Activated T-helper 17 cell treated with anti-CD3 and anti-CD28 coated beads, Interleukin-2, amount 50 U/mL, for 72 hours (primary cell): ENCODE measurements at regions not wholly inside any gene's neighbourhood (a gene's known extent, or its start where the extent isn't known, plus 50 kb on each side); places are given as distances from the start of the nearest gene placed in this dataset.
"Not testable (repeated sequence)": the region's sequence is repeated elsewhere in the genome, so short reads cannot be mapped to it uniquely, and the experiment has no call there.

Experiments
- ATAC-seq: fragments of 150-1000 bp; cut with Tn5 transposase; replicated peaks from 2 replicates; pipeline ENCODE4 v1.10.0; 2021; ENCODE audit warnings: mild to moderate bottlenecking, moderate library complexity
- H3K27ac Mint-ChIP-seq: one replicate; pipeline ENCODE4 v1.8.0; 2022; ENCODE audit warnings: mixed read lengths
- H3K27me3 Mint-ChIP-seq: one replicate; pipeline ENCODE4 v1.8.0; 2022; ENCODE audit warnings: mixed read lengths
- H3K36me3 Mint-ChIP-seq: one replicate; pipeline ENCODE4 v1.8.0; 2022; ENCODE audit warnings: low read depth, mild to moderate bottlenecking, mixed read lengths
- H3K4me1 Mint-ChIP-seq: one replicate; pipeline ENCODE4 v1.8.0; 2022; ENCODE audit warnings: mixed read lengths
- H3K4me3 Mint-ChIP-seq: one replicate; pipeline ENCODE4 v1.8.0; 2022; ENCODE audit warnings: mild to moderate bottlenecking, mixed read lengths
- H3K9me3 Mint-ChIP-seq: one replicate; pipeline ENCODE4 v1.8.0; 2022; ENCODE audit warnings: mixed read lengths

- Mint-ChIP-seq H3K36me3 (peaks cover 48% of the 10 kb centered on the region), H3K27ac (peak overlapping the region; percentile 48)
- not testable (repeated sequence) for H3K27me3 Mint-ChIP-seq, H3K9me3 Mint-ChIP-seq, H3K4me3 Mint-ChIP-seq, H3K4me1 Mint-ChIP-seq
- peak; percentile 69 for ATAC-seq
Observed at GRCh38 chr3:185306286-185306685, 52.4 kb upstream of the EHHADH start.

- H3K9me3 Mint-ChIP-seq: peaks cover 5% of the 10 kb centered on the region
- H3K4me1 Mint-ChIP-seq: peaks cover 9% of the 10 kb centered on the region
- H3K27ac Mint-ChIP-seq: peak overlapping the region; percentile 48
- ATAC-seq: no peak
- H3K4me3 Mint-ChIP-seq: no peak overlapping the region
- H3K36me3 Mint-ChIP-seq: peaks cover 48% of the 10 kb centered on the region
- H3K27me3 Mint-ChIP-seq: no peaks in the 10 kb centered on the region
Observed at GRCh38 chr3:185306847-185307246, 53.0 kb upstream of the EHHADH start.

GRCh38 chr3:185308126-185308754 lies 54.4 kb upstream of the EHHADH start:
- Mint-ChIP-seq H3K36me3 (peaks cover 48% of the 10 kb centered on the region), H3K4me3 (no peak overlapping the region), H3K27ac (no peak overlapping the region), H3K4me1 (peaks cover 9% of the 10 kb centered on the region), H3K27me3 (no peaks in the 10 kb centered on the region), H3K9me3 (peaks cover 5% of the 10 kb centered on the region)
- peak; percentile 35 for ATAC-seq

- Mint-ChIP-seq H3K4me3 (no peak overlapping the region), H3K27me3 (no peaks in the 10 kb centered on the region), H3K36me3 (peaks cover 48% of the 10 kb centered on the region), H3K4me1 (peaks cover 9% of the 10 kb centered on the region), H3K9me3 (peaks cover 5% of the 10 kb centered on the region), H3K27ac (no peak overlapping the region)
- ATAC-seq: no peak
Observed at GRCh38 chr3:185309302-185309701, 53.6 kb upstream of the MAP3K13 start.

GRCh38 chr3:185309795-185310194 lies 53.1 kb upstream of the MAP3K13 start:
- H3K27ac Mint-ChIP-seq: no peak overlapping the region
- no peak for ATAC-seq

GRCh38 chr3:185311991-185312390 lies 50.9 kb upstream of the MAP3K13 start:
- Mint-ChIP-seq H3K4me3 (no peak overlapping the region), H3K9me3 (peaks cover 4% of the 10 kb centered on the region), H3K27me3 (no peaks in the 10 kb centered on the region), H3K27ac (no peak overlapping the region), H3K36me3 (peaks cover 25% of the 10 kb centered on the region), H3K4me1 (peaks cover 4% of the 10 kb centered on the region)
- no peak for ATAC-seq

More at GRCh38 chr3:185309795-185310194, 53.1 kb upstream of the MAP3K13 start:
- Mint-ChIP-seq H3K4me1 (peaks cover 9% of the 10 kb centered on the region), H3K36me3 (peaks cover 47% of the 10 kb centered on the region), H3K27me3 (no peaks in the 10 kb centered on the region), H3K9me3 (peaks cover 5% of the 10 kb centered on the region), H3K4me3 (no peak overlapping the region)
